OCI-LY7 (cell line): ENCODE measurements at regions not wholly inside any gene's neighbourhood (a gene's known extent, or its start where the extent isn't known, plus 50 kb on each side); places are given as distances from the start of the nearest gene placed in this dataset.

ENCODE experiments used
- BruUV-seq: library from RNA; stranded (reverse); fragments of 400-500 nt; replicated peaks from 2 replicates; lab custom pipeline; 2021; lab: Mats Ljungman, UMichigan
- CTCF ChIA-PET: fragments of 300-600 bp; sonication (Branson Sonifier 250); formaldehyde crosslinking; loops from one replicate; lab custom pipeline; 2022; ENCODE audit warnings: antibody characterized with exemption; ENCODE audit not compliant: unreplicated experiment; lab: Charles Lee
- POLR2A ChIA-PET: fragments of 300-600 bp; sonication (Branson Sonifier 250); formaldehyde crosslinking; loops from one replicate; lab custom pipeline; 2022; ENCODE audit warnings: antibody characterized with exemption; lab: Charles Lee
- DNase-seq: peaks from one replicate; pipeline ENCODE4 v3.0.0-alpha.2; 2015; ENCODE audit warnings: low spot score
- H2AFZ ChIP-seq: fragments of 200-600 bp; sonication (generic), shearing (Covaris generic); 2 replicates; pipeline ENCODE4 v1.6.1; 2014; ENCODE audit warnings: mild to moderate bottlenecking, antibody characterized with exemption, low read length, moderate library complexity
- H3K27ac ChIP-seq: fragments of 200-600 bp; sonication (generic); 2 replicates; pipeline ENCODE4 v1.5.1; 2014; ENCODE audit warnings: mixed run types, low read depth, mild to moderate bottlenecking, moderate library complexity, low read length, inconsistent platforms; ENCODE audit not compliant: poor library complexity, severe bottlenecking
- H3K36me3 ChIP-seq: fragments of 200-600 bp; sonication (generic); 2 replicates; pipeline ENCODE4 v1.6.1; 2014; ENCODE audit warnings: mild to moderate bottlenecking, antibody characterized with exemption, low read length, moderate library complexity, mixed read lengths; ENCODE audit not compliant: insufficient read depth
- H3K4me1 ChIP-seq: fragments of 200-600 bp; sonication (generic); 2 replicates; pipeline ENCODE4 v1.5.1; 2014; ENCODE audit warnings: mild to moderate bottlenecking, low read length; ENCODE audit not compliant: insufficient read depth, poor library complexity, severe bottlenecking
- H3K4me2 ChIP-seq: fragments of 200-600 bp; sonication (generic); 2 replicates; pipeline ENCODE4 v1.6.1; 2014; ENCODE audit warnings: mild to moderate bottlenecking, low read length
- H3K4me3 ChIP-seq: fragments of 200-600 bp; sonication (generic); 2 replicates; pipeline ENCODE4 v1.5.1; 2014; ENCODE audit warnings: mild to moderate bottlenecking, low read depth, low read length; ENCODE audit not compliant: poor library complexity, severe bottlenecking
- H3K79me2 ChIP-seq: fragments of 200-600 bp; sonication (generic); 2 replicates; pipeline ENCODE4 v1.6.1; 2016; ENCODE audit warnings: low read depth, mild to moderate bottlenecking, low read length, moderate library complexity, mixed read lengths; ENCODE audit not compliant: insufficient read depth
- H3K9me2 ChIP-seq: fragments of 200-600 bp; sonication (generic); 2 replicates; pipeline ENCODE4 v1.6.1; 2016; ENCODE audit warnings: mild to moderate bottlenecking, low read length, mixed read lengths; ENCODE audit not compliant: insufficient read depth
- H3K9me3 ChIP-seq: fragments of 200-600 bp; sonication (generic); 2 replicates; pipeline ENCODE4 v1.6.1; 2014; ENCODE audit warnings: mild to moderate bottlenecking, mixed run types, low read length, mixed read lengths
- H4K20me1 ChIP-seq: fragments of 200-600 bp; sonication (generic); 2 replicates; pipeline ENCODE4 v1.6.1; 2014; ENCODE audit warnings: mild to moderate bottlenecking, antibody characterized with exemption, low read length, moderate library complexity, mixed read lengths; ENCODE audit not compliant: insufficient read depth
- CTCF ChIP-seq: fragments of 200-600 bp; sonication (generic); conservative IDR thresholded peaks from 2 replicates; pipeline ENCODE4 v1.5.1; 2014; ENCODE audit warnings: mild to moderate bottlenecking, antibody characterized with exemption, low read length, moderate library complexity, mixed read lengths
- EZH2phosphoT487 ChIP-seq: fragments of 200-600 bp; sonication (generic); IDR thresholded peaks from 2 replicates; pipeline ENCODE4 v1.6.1; 2018; ENCODE audit warnings: low read depth, borderline replicate concordance, mild to moderate bottlenecking, mixed run types, antibody characterized with exemption, low read length, moderate library complexity, mixed read lengths
- intact Hi-C: fragments of 100-400 bp; cut with micrococcal nuclease; formaldehyde crosslinking; loops from one replicate; pipeline ENCODE4 v1.10.0; 2022; ENCODE audit not compliant: unreplicated experiment

DNA sequence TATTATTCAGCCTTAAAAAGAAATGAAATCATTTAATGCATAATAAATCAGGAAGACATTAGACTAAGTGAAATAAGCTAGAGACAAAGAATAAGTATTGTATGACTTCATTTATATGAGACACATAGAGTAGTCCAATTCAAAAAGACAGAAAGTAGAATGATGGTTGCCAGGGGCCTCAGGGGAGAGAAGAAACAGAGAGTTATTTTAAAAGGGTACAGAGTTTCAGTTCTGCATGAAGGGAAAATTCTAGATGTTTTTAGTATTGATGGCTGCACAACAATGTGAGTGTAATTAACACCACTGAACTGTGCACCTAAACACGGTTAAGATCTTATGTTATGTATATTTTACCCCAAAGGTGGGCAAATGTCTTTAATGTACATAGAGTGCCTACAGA lies 1407.9 kb upstream of the MAP3K7 start:
- ChIA-PET CTCF (no interaction called here), POLR2A (interaction anchor here (0.6 kb wide), 1 partner anchor 696 kb away, joined by 3 read pairs; no protein-coding TSS in a partner anchor)
- Histone ChIP-seq H3K79me2 (no peaks in the 10 kb centered on the region), H3K27ac (no peak overlapping the region), H3K36me3 (no peaks in the 10 kb centered on the region), H3K9me3 (no peaks in the 10 kb centered on the region), H4K20me1 (no peaks in the 10 kb centered on the region), H3K4me2 (no peak overlapping the region), H2AFZ (no peak overlapping the region), H3K4me3 (no peak overlapping the region), H3K9me2 (no peaks in the 10 kb centered on the region), H3K4me1 (no peaks in the 10 kb centered on the region)
- DNase-seq: no peak
- intact Hi-C loops: no loop called here
- no TSS peak for BruUV-seq
- TF ChIP-seq CTCF (no peak), EZH2phosphoT487 (no peak)

DNA sequence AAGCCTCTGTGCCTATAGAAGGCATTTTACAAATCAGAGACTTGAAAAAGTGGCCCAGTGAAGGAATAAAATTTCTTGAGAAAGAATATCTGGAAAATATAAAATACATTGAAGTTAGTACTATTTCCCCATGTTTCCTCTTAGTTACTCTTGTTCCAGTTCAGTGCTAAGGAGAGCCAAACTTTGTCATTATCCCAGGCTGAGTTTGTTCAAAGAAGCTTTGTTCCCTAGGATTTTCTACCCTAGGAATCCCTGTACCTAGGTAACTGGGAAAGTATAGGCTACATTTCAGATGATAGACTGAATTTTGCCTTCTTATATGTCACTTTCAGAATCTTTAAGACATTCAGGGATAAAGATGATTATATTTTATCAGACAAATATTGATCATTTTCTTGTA lies 1395.7 kb upstream of the MAP3K7 start:
- Histone ChIP-seq H2AFZ (no peak overlapping the region), H4K20me1 (no peaks in the 10 kb centered on the region), H3K9me3 (no peaks in the 10 kb centered on the region), H3K79me2 (no peaks in the 10 kb centered on the region), H3K4me2 (no peak overlapping the region), H3K4me1 (no peaks in the 10 kb centered on the region), H3K36me3 (no peaks in the 10 kb centered on the region), H3K27ac (no peak overlapping the region), H3K9me2 (no peaks in the 10 kb centered on the region), H3K4me3 (no peak overlapping the region)
- intact Hi-C loops: no loop called here
- TF ChIP-seq EZH2phosphoT487 (no peak), CTCF (no peak)
- POLR2A ChIA-PET: no interaction called here
- BruUV-seq: no TSS peak
- DNase-seq: no peak
- CTCF ChIA-PET: no interaction called here

GRCh38 chr6:91976797-91977196 lies 1389.9 kb upstream of the MAP3K7 start:
- TF ChIP-seq EZH2phosphoT487 (no peak), CTCF (no peak)
- Histone ChIP-seq H3K4me2 (no peak overlapping the region), H3K4me1 (no peaks in the 10 kb centered on the region), H2AFZ (no peak overlapping the region), H3K36me3 (no peaks in the 10 kb centered on the region), H3K9me3 (no peaks in the 10 kb centered on the region), H3K27ac (no peak overlapping the region), H3K4me3 (no peak overlapping the region), H3K9me2 (no peaks in the 10 kb centered on the region), H4K20me1 (no peaks in the 10 kb centered on the region), H3K79me2 (no peaks in the 10 kb centered on the region)
- ChIA-PET POLR2A (no interaction called here), CTCF (no interaction called here)
- intact Hi-C loops: no loop called here
- DNase-seq: no peak
- BruUV-seq: no TSS peak
